Stimulated activated CD4-positive, alpha-beta T cell treated with anti-CD3 and anti-CD28 coated beads, Interleukin-4, amount 100 ng/mL, for 4 hours (primary cell): ENCODE measurements at regions not wholly inside any gene's neighbourhood (a gene's known extent, or its start where the extent isn't known, plus 50 kb on each side); places are given as distances from the start of the nearest gene placed in this dataset.
"Not testable (repeated sequence)": the region's sequence is repeated elsewhere in the genome, so short reads cannot be mapped to it uniquely, and the experiment has no call there.

Source experiments
- DNase-seq, 2 experiments: peaks; one replicate each; pipeline ENCODE4 v3.0.0-alpha.2; 2020

- no peak for DNase-seq
Observed at GRCh38 chr5:86671536-86671935, 53.8 kb downstream of the COX7C start.

DNA sequence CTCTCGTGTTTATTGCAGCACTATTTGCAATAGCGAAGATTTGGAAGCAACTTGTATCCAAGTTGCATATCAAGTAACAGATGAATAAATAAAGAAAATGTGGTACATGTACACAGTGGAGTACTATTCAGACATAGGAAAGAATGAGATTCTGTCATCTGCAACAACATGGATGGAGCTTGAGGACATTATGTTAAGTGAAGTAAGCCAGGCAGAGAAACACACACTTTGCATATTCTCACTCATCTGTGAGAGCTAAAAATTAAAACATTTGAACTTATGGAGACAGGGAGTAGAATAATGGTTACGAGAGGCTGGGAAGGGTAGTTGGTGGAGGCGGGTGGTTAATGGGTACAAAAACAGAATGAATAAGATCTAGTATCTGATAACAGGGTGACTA, 56.3 kb downstream of the COX7C start:
- DNase-seq, result no peak

GRCh38 chr5:86675311-86675710, 57.6 kb downstream of the COX7C start:
- DNase-seq, result no peak

DNA sequence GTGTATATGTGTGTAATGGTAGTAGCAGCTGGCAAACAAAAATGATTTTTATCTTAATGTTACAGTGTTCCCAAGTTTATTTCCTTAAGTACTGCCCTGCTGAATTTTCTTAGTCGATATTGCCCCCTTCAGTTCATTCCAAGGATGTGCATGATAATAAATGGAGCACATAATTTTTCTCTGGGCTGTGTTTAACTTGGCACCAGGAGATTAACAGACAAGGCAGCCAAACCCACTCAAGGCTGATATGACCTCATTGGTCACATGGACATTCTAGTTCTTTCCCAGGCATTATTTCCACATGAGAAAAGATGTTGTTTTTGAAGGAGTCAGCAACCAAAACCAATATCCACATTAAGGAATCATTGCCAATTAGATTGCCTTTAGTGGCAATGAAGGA, 61.8 kb downstream of the COX7C start:
- no peak for DNase-seq

DNA sequence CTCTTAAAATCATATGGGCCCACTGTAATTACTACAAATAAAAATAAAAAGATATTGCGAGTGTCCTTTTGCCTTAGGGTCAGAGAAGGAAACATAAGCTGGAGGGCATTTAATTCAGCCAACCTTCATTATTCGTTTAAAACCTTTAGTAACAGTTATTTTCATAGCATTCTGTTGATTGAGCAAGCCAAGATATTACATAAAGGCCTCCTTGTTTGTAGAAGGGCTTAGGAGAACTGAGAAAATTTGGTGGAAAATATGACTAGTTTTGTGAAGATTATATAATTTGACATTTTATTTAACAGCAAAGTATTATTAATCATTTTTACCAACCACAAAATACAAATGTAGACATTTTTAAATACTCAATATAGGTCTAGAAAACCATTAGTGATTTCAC, 62.2 kb downstream of the COX7C start:
- no peak for DNase-seq

DNA sequence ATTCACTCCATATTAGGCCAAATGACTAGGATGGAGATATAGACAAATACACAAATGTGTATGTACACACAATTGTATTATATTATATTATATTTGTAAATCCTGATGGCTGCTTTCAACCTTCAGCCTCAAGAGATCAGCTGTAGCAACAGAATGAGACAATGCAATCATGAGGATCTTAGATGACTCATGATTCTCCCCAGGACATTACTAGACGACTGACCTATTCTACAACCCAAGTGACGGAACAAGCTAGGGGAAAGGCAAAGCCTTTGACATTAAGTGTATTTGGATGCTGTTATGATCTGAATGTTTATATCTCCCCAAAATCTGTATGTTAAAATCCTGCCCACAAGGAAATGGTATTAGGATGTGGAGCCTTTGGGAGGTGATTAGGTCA, 66.5 kb downstream of the COX7C start:
- DNase-seq, result no peak

DNA sequence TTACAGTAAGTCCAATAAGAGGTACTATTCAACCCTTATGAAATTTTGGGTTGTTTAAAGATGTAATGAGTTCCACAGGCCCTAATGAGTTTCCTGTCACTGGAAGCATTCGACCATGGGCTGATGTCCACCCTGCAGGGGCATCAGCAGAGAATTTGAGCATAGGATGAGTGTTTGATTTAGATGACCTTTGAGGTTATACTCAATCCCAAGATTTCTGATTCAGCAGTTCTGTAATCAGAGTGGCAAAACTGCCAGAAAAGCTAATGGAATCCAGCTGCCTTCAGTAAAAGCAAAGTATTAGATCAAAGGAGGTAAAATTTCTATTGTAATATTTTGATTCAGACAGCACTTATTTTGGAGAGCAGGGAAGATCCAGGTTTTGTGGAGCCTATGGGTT, 68.3 kb downstream of the COX7C start:
- DNase-seq, result no peak

GRCh38 chr5:86688406-86688805, 70.7 kb downstream of the COX7C start:
- DNase-seq, result no peak

- DNase-seq, result no peak
Observed at GRCh38 chr5:86689103-86689729, 71.5 kb downstream of the COX7C start.

DNA sequence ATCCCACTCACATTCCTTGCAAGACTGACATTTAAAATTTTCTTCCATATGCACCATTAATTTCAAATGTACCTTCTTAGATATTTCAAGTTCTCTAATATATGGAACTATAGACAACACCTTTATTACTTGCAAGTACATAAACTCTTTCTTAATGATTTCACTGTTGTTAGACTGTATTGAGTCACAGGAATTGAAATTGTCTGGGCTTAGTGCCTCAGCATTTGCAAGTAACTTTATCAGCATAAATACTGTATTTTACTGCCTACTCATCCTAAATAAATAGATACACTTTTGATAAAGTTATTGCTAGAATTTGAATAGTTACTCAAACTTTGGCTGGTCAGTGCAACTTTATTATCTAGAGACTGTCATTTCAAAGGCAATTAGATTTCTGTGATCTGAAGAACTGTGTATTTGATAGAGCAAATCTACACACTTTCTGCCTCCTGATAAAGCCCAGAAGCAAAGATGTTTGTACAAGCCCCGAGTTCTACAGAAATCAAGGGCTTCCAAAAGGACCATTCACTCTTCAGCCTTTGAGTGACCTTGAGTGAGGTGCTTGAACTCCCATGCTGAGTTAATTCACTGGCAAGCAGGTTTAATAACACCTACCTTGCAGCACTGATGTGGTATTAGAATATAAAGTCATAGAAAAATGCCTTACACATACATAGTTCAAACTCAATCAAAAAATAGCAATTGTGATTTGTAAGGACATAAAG, 91.6 kb downstream of the COX7C start:
- no peak for DNase-seq

GRCh38 chr5:86716121-86716520, 98.4 kb downstream of the COX7C start:
- no peak for DNase-seq

GRCh38 chr5:86731319-86732117, 113.8 kb downstream of the COX7C start:
- DNase-seq, result not testable (repeated sequence)

DNA sequence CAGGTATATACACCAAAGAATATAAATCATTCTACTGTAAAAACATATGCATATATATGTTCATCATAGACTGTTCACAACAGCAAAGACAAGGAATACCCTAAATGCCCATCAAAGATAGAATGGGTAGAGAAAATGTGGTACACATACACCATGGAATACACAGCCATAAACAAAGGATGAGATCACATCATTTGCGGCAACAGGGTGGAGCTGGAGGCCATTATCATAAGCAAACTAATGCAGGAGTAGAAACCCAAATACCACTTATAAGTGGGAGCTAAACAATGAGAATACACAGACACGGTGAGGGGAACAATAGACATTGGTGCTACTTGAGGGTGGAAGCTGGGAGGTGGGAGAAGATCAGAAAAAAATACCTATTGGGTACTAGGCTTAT, 117.6 kb downstream of the COX7C start:
- DNase-seq, result no peak

GRCh38 chr5:86737579-86737978, 119.8 kb downstream of the COX7C start:
- no peak for DNase-seq

DNA sequence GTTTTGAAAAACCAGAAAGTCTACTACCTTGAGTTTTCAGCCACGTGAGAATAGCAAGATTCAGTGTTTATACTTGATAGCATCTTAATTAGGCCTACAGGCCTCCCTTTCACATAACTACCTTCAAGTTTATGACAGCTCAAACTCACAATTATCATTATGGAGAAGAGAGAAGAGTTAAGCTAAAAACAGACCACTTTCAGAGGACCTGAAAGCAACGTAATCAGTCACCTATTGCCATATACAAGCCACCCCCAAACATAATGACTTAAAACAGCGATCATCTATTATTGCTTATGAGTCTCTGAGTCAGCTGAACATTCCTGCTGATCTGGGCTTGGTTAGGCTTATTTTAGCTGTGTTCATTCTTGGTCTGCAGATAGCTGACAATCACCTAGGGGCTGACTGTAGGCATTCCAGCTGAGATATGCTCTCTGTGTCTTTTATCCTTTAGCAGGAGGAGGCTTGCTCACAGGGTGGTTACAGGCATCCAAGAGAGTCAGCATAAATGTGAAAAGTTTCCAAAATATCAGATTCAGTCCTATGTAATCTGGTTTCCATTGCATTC, 130.9 kb downstream of the COX7C start:
- DNase-seq, result no peak

DNA sequence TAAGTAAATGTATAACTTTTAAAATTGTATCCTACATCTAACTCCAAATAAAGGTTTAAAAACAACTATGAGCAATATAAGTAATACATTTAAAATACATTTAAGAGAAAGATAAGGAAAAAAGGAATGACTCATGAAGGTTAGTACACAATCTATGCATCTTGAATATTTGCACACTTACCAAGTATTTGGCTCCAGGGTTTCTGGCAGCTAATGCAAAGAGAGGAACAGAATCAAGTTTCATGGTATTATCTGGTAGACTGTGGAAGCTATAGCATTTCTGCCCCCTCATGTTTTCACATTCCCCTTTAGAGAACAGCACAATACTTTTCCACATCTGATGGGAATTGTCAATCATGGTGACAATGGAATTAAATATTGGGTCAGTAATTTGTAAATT, 132.1 kb downstream of the COX7C start:
- DNase-seq, result no peak

- DNase-seq, result no peak
Observed at GRCh38 chr5:86756839-86757238, 139.1 kb downstream of the COX7C start.

- DNase-seq, result no peak
Observed at GRCh38 chr5:86757824-86758223, 140.1 kb downstream of the COX7C start.

DNA sequence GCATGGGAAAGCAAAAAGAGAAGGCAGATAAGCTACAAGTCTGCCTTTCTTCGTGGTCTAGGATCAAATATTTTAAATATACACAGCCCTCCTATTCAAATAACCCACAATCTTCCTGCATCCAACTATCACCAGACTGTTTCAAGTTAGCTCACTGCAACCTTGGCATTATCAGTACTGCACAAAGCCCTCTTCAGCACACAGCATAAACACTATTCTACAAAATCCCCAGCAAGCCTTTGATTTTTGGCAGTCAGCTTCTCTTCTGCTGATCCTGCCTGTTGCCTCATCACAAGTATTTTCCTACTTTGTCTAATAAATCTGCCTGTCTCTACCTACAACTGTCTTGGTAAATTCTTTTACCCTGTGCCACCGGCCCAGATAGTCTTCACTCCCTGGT, 142.9 kb downstream of the COX7C start:
- DNase-seq, result no peak

- DNase-seq, result no peak
Observed at GRCh38 chr5:86763929-86764328, 146.2 kb downstream of the COX7C start.

- no peak for DNase-seq
Observed at GRCh38 chr5:86765778-86766502, 148.2 kb downstream of the COX7C start.

DNA sequence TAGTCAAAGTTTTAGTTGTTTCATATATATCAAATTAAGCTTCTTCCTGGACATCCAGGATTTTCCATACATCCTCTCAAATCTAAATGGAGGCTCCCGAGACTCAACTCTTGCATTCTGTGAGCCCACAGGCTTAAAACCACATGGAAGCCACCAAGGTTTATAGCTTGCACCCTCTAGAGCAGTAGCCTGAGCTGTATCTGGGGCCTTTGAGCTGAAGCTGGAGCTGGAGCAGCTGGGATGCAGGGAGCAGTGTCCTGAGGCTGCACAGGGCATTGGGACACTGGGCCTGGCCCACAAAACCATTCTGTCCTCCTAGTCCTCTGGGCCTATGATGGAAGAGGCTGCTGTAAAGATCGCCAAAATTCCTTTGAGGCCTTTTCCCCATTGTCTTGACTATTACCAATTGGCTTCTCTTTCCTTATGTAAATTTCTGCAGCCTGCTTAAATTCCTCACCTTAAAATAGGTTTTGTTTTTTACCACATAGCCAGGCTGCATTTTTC, 151.0 kb downstream of the COX7C start:
- DNase-seq, result no peak

DNA sequence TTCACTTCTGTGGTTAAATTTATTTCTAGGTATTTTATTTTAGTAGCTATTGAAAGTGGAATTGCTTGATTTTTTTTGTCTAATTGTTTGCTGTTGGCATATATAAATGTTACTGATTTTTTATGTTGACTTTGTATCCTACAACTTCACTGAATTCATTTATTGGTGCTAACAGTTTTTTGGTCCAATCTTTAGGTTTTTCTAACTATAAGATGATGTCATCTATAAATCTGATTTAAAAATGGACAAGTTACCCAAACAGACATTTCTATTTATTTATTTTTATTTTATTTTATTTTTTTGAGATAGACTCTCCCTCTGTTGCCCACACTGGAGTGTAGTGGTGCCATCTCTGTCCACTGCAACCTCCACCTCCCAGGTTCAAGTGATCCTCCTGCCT, 162.3 kb downstream of the COX7C start:
- no peak for DNase-seq
